Mesodermal cell (in vitro differentiated cells): ENCODE measurements at regions not wholly inside any gene's neighbourhood (a gene's known extent, or its start where the extent isn't known, plus 50 kb on each side); places are given as distances from the start of the nearest gene placed in this dataset.
"Not testable (repeated sequence)": the region's sequence is repeated elsewhere in the genome, so short reads cannot be mapped to it uniquely, and the experiment has no call there.

Experiments
- H3K27ac ChIP-seq: 2 replicates; pipeline ENCODE4 v1.7.0; 2013; ENCODE audit warnings: mild to moderate bottlenecking, low read depth, low read length, moderate library complexity; ENCODE audit not compliant: severe bottlenecking
- H3K36me3 ChIP-seq: 2 replicates; pipeline ENCODE4 v1.7.1; 2013; ENCODE audit warnings: mild to moderate bottlenecking, low read length, moderate library complexity; ENCODE audit not compliant: control insufficient read depth, insufficient read depth
- H3K4me1 ChIP-seq: one replicate; pipeline ENCODE4 v1.7.1; 2013; ENCODE audit warnings: mild to moderate bottlenecking, low read length; ENCODE audit not compliant: insufficient read depth, control insufficient read depth, poor library complexity, severe bottlenecking
- H3K4me3 ChIP-seq: 2 replicates; pipeline ENCODE4 v1.7.0; 2013; ENCODE audit warnings: low read length, control low read depth, mild to moderate bottlenecking; ENCODE audit not compliant: insufficient read depth, poor library complexity, severe bottlenecking; ENCODE audit errors: extremely low read depth
- H3K9me3 ChIP-seq: 2 replicates; pipeline ENCODE4 v1.7.1; 2013; ENCODE audit warnings: mild to moderate bottlenecking, low read length, moderate library complexity; ENCODE audit not compliant: control insufficient read depth
- WGBS, 2 experiments: methylation state at CpG; one replicate each; pipeline ENCODE4 v1.1.5; 2013; ENCODE audit warnings: missing lambda C conversion rate in 2 of 2; ENCODE audit not compliant: insufficient coverage in 2 of 2; 5-methylcytosine and 5-hydroxymethylcytosine counted together

DNA sequence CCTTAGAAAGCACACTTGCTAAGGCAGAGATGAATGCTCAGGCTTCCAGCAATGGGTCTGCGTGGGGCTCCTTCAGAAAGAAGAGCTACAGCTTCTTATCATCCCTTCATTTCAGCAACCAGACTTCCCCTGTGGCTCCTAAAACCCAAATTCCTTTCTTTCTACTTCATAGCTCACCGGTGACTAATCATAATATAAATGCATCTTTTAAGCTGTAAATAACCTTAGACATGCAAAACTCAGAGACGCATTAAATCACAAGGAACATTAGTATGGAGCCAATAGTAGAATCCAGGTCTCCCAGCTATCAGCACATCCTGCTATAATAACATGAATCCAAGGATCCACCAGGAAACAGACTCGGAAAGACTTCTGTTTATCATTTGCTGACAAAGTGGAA, 375.6 kb downstream of the COG6 start:
- peak overlapping the region; percentile 60 for H3K27ac ChIP-seq
- 73 to 83% methylated on average over 4 of the region's 4 CpGs for WGBS, 2 experiments
- H3K4me1 ChIP-seq: peaks cover 8% of the 10 kb centered on the region
- no peak overlapping the region for H3K4me3 ChIP-seq
- no peaks in the 10 kb centered on the region for H3K36me3 ChIP-seq
- H3K9me3 ChIP-seq: no peaks in the 10 kb centered on the region

DNA sequence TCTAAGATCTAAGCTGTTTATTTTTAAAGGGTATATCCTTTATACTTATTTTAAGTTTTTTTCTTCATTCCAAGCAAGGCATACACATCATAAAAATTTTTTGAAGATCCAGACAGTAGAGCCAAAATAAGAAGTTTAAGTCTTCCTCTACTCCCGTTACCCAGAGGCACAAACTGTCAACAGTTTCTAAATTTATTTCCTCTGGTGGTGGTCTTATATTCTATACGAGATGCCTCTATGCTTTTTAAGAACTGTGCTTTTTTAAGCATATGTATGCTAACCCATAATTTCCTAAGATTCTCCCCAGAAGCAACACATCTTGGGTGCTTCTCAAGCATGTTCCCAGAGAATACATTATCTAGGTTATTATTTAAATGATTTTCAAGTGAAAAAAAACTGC, 383.6 kb downstream of the COG6 start:
- H3K36me3 ChIP-seq: no peaks in the 10 kb centered on the region
- H3K4me1 ChIP-seq: no peaks in the 10 kb centered on the region
- WGBS, 2 experiments: no CpG with 5 or more reads among the region's 2 CpGs
- no peak overlapping the region for H3K4me3 ChIP-seq
- H3K27ac ChIP-seq: no peak overlapping the region
- no peaks in the 10 kb centered on the region for H3K9me3 ChIP-seq

DNA sequence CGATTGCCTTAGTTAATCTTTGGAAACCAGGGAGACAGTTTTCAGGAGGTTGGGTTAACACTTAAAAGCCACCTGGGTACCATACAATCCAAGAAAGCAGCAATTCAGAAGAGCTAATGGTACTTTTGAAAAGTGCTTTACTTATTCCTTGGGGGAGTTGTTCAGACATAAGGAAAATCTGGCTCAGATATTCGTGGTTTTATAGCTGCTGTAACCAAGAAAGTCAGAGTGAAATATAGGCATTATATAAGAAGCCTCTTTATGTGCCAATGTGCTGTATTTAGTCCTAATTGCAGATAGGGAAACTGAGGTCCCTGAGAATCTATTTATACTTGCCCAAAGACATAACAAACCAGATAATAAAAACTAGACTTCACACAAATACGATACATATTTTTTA, 387.5 kb downstream of the COG6 start:
- no peak overlapping the region for H3K27ac ChIP-seq
- WGBS, 2 experiments: 93 to 100% methylated on average over 1 to 2 of the region's 3 CpGs
- H3K36me3 ChIP-seq: no peaks in the 10 kb centered on the region
- no peaks in the 10 kb centered on the region for H3K9me3 ChIP-seq
- no peak overlapping the region for H3K4me3 ChIP-seq
- H3K4me1 ChIP-seq: no peaks in the 10 kb centered on the region

DNA sequence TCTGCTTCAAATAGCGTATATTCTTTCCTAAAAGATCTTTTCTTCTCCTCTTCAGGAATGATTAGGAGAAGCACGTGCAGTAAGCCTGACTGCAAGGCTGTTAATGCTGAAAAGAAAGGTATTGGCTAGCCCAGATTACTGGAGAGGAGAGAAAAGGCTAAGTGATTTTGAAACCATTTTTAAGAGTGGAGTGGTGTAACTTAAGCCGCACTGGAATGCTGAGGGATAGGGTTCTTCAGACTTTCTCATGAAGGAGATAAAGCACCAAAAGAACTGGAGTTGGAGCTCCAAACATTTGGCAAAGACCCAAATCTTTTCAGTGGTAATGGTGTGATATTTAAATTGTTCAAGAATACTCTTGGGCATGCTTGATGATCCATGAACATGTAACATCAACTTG, 388.3 kb downstream of the COG6 start:
- Histone ChIP-seq H3K9me3 (no peaks in the 10 kb centered on the region), H3K4me3 (no peak overlapping the region), H3K27ac (no peak overlapping the region), H3K36me3 (no peaks in the 10 kb centered on the region), H3K4me1 (no peaks in the 10 kb centered on the region)
- WGBS, 2 experiments: 90 to 100% methylated on average over 1 of the region's 3 CpGs

DNA sequence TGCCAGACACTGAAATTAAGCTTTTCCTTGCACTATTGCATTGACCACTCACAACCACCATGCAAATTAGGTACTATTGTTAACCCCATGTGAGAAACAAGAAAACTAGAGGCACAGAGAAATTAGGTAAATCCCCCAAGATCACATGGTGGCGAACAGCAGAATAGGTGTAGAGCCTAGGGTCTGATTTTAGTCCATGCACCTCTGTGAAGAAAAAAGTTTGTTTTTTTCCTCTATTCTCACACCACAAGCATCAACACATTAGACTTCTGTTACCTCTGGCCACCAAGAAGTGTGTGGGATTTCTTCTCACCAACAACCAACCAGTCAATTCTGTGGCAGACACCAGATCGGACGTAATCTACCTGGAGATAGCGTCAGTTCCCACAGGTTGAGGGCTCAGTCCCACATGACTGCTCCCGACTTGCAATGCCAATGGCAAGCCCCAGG, 391.9 kb downstream of the COG6 start:
- WGBS, 2 experiments: 89 to 90% methylated on average over 4 of the region's 5 CpGs
- H3K27ac ChIP-seq: no peak overlapping the region

DNA sequence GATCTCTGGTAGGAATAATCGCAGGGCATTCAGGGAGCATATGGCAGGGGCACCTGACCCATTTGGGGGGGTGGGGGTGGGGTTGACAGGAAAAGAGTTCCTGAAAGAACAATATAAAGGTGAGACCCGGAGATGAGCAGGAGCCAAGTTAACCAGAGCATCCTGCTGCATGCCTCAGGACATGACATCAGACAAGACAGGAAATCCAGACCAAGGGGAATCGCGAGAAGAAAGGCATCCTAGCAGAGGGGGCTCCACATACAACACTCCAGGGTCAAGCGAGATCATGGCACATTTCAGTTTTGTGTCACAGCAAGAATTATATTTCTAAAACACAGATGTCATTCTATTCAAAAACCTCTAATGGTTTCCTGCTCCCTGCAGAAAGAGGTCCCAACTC, 393.1 kb downstream of the COG6 start:
- 78 to 82% methylated on average over 5 of the region's 5 CpGs for WGBS, 2 experiments
- no peaks in the 10 kb centered on the region for H3K36me3 ChIP-seq
- no peak overlapping the region for H3K27ac ChIP-seq
- no peaks in the 10 kb centered on the region for H3K9me3 ChIP-seq
- H3K4me1 ChIP-seq: no peaks in the 10 kb centered on the region
- H3K4me3 ChIP-seq: no peak overlapping the region

More for the DNA sequence above, 391.9 kb downstream of the COG6 start:
- H3K4me3 ChIP-seq: no peak overlapping the region
- no peaks in the 10 kb centered on the region for H3K4me1 ChIP-seq
- H3K36me3 ChIP-seq: no peaks in the 10 kb centered on the region
- H3K9me3 ChIP-seq: no peaks in the 10 kb centered on the region

DNA sequence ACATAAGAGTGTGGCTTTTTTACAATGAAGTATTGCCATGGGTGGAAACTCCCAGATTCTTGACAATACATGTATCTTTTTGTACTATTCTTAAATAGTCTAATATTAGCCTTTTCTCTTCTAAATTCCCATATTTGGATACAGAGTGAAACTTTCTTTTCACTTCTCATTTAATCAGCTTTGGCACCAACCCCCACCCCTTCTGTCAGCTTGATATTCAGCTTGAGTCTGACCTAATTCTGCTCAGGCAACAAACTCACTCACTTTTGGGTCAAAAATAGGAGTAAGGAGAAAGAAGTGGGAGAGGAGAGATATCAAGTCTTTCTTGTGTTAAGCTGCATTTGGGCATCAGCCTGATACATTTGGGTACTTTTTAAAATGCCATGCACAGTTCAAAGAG, 397.5 kb downstream of the COG6 start:
- Histone ChIP-seq H3K27ac (no peak overlapping the region), H3K4me3 (no peak overlapping the region), H3K9me3 (no peaks in the 10 kb centered on the region), H3K36me3 (no peaks in the 10 kb centered on the region), H3K4me1 (no peaks in the 10 kb centered on the region)

DNA sequence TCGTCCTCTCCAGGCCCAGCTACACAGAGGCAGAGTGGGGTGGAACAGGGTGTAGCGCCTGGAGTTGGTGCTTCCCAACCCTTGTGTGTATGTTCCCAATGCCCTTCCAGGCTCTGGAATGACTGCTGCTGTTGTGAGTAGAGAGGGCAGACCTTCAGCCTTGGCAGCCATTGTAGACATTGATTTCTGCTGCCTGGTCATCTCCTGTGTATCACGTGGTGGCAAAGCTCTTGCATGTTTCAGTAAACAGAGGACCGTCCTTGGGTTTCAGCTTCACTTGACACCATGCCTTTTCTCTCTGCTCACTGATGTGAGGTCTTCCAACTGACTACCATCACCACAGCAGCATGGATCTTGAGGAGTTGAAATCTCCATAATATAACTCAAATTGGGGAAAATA, 397.9 kb downstream of the COG6 start:
- Histone ChIP-seq H3K27ac (no peak overlapping the region), H3K9me3 (no peaks in the 10 kb centered on the region), H3K4me1 (no peaks in the 10 kb centered on the region), H3K4me3 (no peak overlapping the region), H3K36me3 (no peaks in the 10 kb centered on the region)
- 86 to 94% methylated on average over 3 of the region's 4 CpGs for WGBS, 2 experiments

DNA sequence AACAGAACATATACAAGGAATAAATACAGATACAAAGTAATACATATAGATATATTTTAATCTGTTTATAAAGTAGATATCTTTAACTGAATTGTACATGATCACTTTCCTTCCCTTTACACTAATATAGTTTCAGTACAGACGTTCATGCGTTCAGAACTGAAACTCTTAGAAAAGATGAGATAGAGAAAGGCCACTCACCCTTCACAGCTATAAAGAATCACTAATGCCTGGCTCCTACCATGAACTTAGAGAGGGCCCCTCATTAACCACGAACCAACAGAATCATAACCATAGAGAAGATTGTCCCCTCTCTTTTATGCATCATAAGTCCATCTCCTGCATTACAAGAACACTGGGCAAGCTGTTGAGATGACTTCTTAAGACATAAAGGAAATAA, 399.0 kb downstream of the COG6 start:
- not testable (repeated sequence) for H3K27ac ChIP-seq, H3K36me3 ChIP-seq, H3K4me1 ChIP-seq, H3K9me3 ChIP-seq, H3K4me3 ChIP-seq
- no CpG with 5 or more reads among the region's 3 CpGs for WGBS, 2 experiments

DNA sequence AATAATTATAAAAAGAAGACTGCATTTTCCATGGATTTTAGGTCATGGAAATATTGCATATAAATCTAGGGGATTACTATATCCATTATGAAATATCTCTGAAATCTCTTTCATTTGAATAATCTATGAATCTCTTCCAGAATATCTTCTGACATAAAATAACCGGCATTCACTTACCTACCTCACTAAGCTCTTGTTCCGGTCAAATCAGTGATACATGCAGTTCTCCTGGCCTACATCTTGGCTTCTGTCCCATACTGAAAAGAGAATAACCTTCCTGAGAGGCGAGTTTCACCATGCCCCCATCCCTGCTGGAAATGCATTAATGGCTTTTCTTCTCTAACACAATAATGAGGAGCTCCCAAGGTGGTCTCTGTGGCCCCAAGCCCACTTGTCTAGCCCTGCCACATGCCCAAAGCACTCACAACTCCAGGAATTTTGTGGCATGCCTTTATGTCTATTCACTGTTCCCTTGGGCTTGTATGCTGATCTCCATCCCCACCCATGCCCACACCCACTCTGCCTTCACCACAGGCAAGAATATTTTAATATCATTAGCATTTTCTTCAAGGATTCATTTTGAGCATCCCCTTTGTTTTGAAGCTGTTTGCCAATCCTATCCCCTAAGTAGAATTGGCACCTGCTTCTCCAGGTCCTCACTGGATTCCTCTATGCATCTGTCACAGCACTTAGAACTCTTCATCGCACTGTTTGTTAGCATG, 401.6 kb downstream of the COG6 start:
- H3K4me3 ChIP-seq: no peak overlapping the region
- WGBS, 2 experiments: 84 to 87% methylated on average over 4 of the region's 4 CpGs
- H3K27ac ChIP-seq: no peak overlapping the region
- H3K36me3 ChIP-seq: no peaks in the 10 kb centered on the region
- no peaks in the 10 kb centered on the region for H3K9me3 ChIP-seq
- H3K4me1 ChIP-seq: no peaks in the 10 kb centered on the region

DNA sequence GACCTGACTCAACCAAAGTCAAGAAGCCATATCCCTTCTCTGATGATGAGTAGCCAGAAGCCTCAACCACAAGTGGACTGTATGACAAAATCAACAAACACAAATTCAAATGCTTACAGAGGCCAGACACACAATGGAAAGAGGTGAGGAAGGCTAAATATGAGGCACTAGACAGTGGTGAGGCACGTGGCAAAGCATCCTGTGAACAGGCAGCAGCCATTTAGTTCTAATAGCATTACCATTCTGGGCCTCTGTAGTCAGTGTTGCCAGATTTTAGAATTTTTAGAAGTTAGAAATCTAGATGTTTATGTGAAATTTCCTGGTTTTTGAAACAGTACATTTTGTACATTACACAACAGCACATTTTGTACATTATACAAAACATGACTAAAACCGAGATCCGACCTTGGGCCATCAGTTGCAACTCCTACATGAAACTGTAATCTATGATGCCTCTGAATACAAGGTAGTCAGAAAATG, 403.3 kb downstream of the COG6 start:
- Histone ChIP-seq H3K36me3 (no peaks in the 10 kb centered on the region), H3K4me3 (no peak overlapping the region), H3K4me1 (no peaks in the 10 kb centered on the region), H3K27ac (no peak overlapping the region), H3K9me3 (no peaks in the 10 kb centered on the region)
- WGBS, 2 experiments: 100% methylated on average over 1 of the region's 3 CpGs; no CpG with 5 or more reads in 1 of the 2 experiments
